Esophagus muscularis mucosa (tissue), 4 donors: ENCODE measurements at regions not wholly inside any gene's neighbourhood (a gene's known extent, or its start where the extent isn't known, plus 50 kb on each side); places are given as distances from the start of the nearest gene placed in this dataset.

Experiments used
- DNase-seq: peaks from one replicate; pipeline ENCODE4 v3.0.0-alpha.2; 2017; ENCODE audit errors: extremely low spot score
- H3K27ac ChIP-seq, 4 donors: fragments of 200-600 bp; sonication (generic); replicated peaks in 1 of 4; 1 replicate in 3 of 4; 2 replicates in 1 of 4; pipeline ENCODE4 v1.5.1; 2016 to 2019; ENCODE audit warnings: mild to moderate bottlenecking in 1 of 4
- H3K27me3 ChIP-seq, 4 donors: fragments of 200-600 bp; sonication (generic); one replicate each; pipeline versions ENCODE4 v1.5.1 to v1.6.0; 2016 to 2019
- H3K36me3 ChIP-seq, 4 donors: fragments of 200-600 bp; sonication (generic); one replicate each; pipeline ENCODE4 v1.5.1; 2016 to 2019
- H3K4me1 ChIP-seq, 4 donors: fragments of 200-600 bp; sonication (generic); one replicate each; pipeline ENCODE4 v1.5.1; 2016 to 2019
- H3K4me3 ChIP-seq, 4 donors: fragments of 200-600 bp; sonication (generic); 1 replicate in 2 of 4; 2 replicates in 2 of 4; pipeline ENCODE4 v1.5.1; 2016 to 2019; ENCODE audit warnings: mild to moderate bottlenecking in 4 of 4, moderate library complexity in 1 of 4
- H3K9me3 ChIP-seq, 4 donors: fragments of 200-600 bp; sonication (generic); 1 replicate in 3 of 4; 2 replicates in 1 of 4; pipeline ENCODE4 v1.5.1; 2016 to 2019
- CTCF ChIP-seq, 3 experiments: fragments of 200-600 bp in 2 of 3; fragments of 450-650 bp in 1 of 3; sonication (generic) in 2 of 3; IDR thresholded peaks; one replicate each; pipeline ENCODE4 v1.5.1; 2017 to 2019; ENCODE audit warnings: antibody characterized with exemption in 3 of 3, mild to moderate bottlenecking in 2 of 3, moderate library complexity in 1 of 3
- EP300 ChIP-seq: sonication (generic); formaldehyde crosslinking; IDR thresholded peaks from one replicate; pipeline ENCODE4 v1.6.1; 2017; ENCODE audit warnings: antibody characterized with exemption
- POLR2A ChIP-seq: fragments of 450-650 bp; IDR thresholded peaks from one replicate; pipeline ENCODE4 v1.6.1; 2017; ENCODE audit warnings: antibody characterized with exemption, moderate library complexity, mild to moderate bottlenecking, low read depth
- POLR2AphosphoS5 ChIP-seq, 2 donors: sonication (generic); formaldehyde crosslinking; IDR thresholded peaks; one replicate each; pipeline ENCODE4 v1.6.1; 2017; ENCODE audit warnings: antibody characterized with exemption in 2 of 2
- WGBS: methylation state at CpG from one replicate; pipeline ENCODE4 v1.1.5; 2018; 5-methylcytosine and 5-hydroxymethylcytosine counted together
- intact Hi-C: fragments of 100-400 bp; cut with DNase I; formaldehyde crosslinking; loops from one replicate; pipeline ENCODE4 v1.15.1; 2023

GRCh38 chr3:194200422-194201081 lies 64.6 kb downstream of the HES1 start:
- 75% methylated on average over 6 of the region's 6 CpGs for WGBS
- Histone ChIP-seq H3K27ac (no peak overlapping the region), H3K9me3 (no peaks in the 10 kb centered on the region), H3K4me1 (peaks cover 0 to 24% (median 11%) of the 10 kb centered on the region in 4 donors), H3K36me3 (no peaks in the 10 kb centered on the region), H3K4me3 (no peak overlapping the region), H3K27me3 (peaks cover 0 to 21% (median 9%) of the 10 kb centered on the region in 4 donors)
- no peak for DNase-seq
- intact Hi-C loops, result loop anchor here (10.0 kb wide), 1 partner anchor 56 kb away; no protein-coding TSS in a partner anchor
- TF ChIP-seq POLR2A, result no peak
- no peak for TF ChIP-seq CTCF (IDR thresholded peaks at IDR 0.05)
- no peak for TF ChIP-seq EP300
- no peak for TF ChIP-seq POLR2AphosphoS5 (IDR thresholded peaks at IDR 0.05)

- WGBS, result 92% methylated on average over 6 of the region's 6 CpGs
- intact Hi-C loops, result loop anchor here (10.0 kb wide), 1 partner anchor 57 kb away; no protein-coding TSS in a partner anchor
These were observed 66.2 kb downstream of the HES1 start for GRCh38 chr3:194201953-194202666.

GRCh38 chr3:194203482-194204041 lies 67.6 kb downstream of the HES1 start:
- Histone ChIP-seq H3K27me3 (peaks cover 0 to 21% (median 9%) of the 10 kb centered on the region in 4 donors), H3K4me1 (peaks cover 0 to 39% (median 25%) of the 10 kb centered on the region in 4 donors), H3K27ac (no peak overlapping the region), H3K36me3 (no peaks in the 10 kb centered on the region), H3K9me3 (no peaks in the 10 kb centered on the region), H3K4me3 (peak overlapping the region; percentile 41 to 43 (median 42))
- intact Hi-C loops, result loop anchor here (10.0 kb wide), 1 partner anchor 59 kb away; no protein-coding TSS in a partner anchor
- no peak for DNase-seq
- WGBS, result 73% methylated on average over 11 of the region's 11 CpGs
- no peak for TF ChIP-seq POLR2AphosphoS5 (IDR thresholded peaks at IDR 0.05)

More at GRCh38 chr3:194201953-194202666, 66.2 kb downstream of the HES1 start:
- Histone ChIP-seq H3K9me3 (no peaks in the 10 kb centered on the region), H3K27ac (no peak overlapping the region), H3K27me3 (peaks cover 0 to 21% (median 9%) of the 10 kb centered on the region in 4 donors), H3K4me3 (no peak overlapping the region), H3K36me3 (no peaks in the 10 kb centered on the region), H3K4me1 (peaks cover 0 to 39% (median 25%) of the 10 kb centered on the region in 4 donors)
- DNase-seq, result no peak
- TF ChIP-seq CTCF (IDR thresholded peaks at IDR 0.05) (no peak), EP300 (no peak), POLR2A (no peak), POLR2AphosphoS5 (IDR thresholded peaks at IDR 0.05) (no peak)

DNA sequence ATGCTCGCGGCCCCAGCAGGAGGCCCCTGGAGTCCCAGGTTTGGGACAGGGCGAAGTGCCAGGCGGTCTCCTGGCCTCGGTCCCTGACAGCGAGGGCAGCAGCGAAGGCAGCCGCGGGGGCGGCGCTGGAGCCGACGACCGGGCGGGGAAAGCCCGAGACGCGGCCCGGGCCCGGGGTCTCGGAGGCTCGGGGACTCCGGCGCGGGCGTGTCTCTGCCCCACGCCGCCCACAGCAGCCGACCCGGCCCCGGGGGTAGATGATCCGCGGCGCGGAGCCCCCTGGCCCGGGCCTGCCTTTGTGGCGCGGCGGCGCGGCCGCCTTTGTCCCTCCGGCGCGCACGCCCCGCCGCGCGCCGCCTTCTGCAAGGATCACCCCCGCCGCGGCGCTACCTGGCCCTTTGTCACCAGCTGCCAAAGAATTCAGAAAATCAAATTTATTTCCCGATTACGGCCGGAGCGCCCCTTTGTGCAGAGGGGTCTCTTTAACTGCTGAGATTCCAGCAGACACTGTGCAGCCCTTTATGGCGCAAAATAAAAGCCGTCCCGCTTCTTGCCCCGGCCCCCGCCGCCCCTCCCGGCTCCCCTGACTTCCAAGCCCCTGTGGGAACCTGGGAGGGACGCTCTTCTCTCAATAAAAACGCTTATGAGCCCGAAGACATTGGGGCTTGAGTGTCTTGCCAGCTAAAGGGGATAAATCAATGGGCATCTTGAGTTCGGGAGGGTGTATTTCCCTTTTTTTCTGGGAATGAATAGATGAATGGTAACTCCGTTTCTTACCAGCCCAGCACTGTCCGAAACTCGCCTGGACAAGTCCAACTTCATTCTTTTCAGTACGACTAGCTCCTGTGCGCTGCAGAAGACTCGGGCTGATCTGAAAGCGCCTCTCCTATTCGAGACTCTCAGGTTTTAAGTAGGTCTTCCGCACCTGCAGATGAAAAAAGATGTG lies 68.4 kb downstream of the HES1 start:
- WGBS, result 48% methylated on average over 34 of the region's 79 CpGs
- intact Hi-C loops, result loop anchor here (10.0 kb wide), 1 partner anchor 60 kb away; no protein-coding TSS in a partner anchor
- no peak overlapping the region for H3K27ac ChIP-seq
- H3K36me3 ChIP-seq, result no peaks in the 10 kb centered on the region
- peaks cover 0 to 39% (median 25%) of the 10 kb centered on the region in 4 donors for H3K4me1 ChIP-seq
- DNase-seq, result no peak
- H3K9me3 ChIP-seq, result no peaks in the 10 kb centered on the region
- peaks cover 0 to 21% (median 9%) of the 10 kb centered on the region in 4 donors for H3K27me3 ChIP-seq
- TF ChIP-seq EP300, result no peak
- no peak for TF ChIP-seq POLR2A
- peak overlapping the region; percentile 41 to 43 (median 42) for H3K4me3 ChIP-seq

DNA sequence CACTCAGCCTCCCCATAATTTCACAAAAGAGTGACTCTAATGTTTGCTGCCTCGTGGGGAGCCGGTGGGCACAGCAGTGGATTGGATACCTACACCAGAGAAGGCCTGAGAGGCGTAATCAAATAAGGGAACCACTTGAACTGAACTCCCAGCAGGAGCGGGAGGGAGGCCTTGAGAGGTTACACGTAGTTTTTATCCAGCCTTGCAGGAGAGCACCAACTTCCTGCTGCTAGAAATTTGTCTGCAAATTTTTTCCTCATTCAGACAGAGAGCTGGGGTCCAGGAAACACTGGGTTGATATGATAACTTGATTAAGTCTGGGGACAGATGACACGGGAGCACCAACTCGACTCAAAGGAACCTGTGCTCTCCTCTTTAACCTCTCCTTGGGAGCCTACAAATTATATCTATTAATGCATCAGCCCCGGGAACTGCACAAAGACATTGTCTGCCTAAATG lies 69.8 kb downstream of the HES1 start:
- Histone ChIP-seq H3K27ac (no peak overlapping the region), H3K4me3 (no peak overlapping the region), H3K4me1 (peaks cover 0 to 33% (median 25%) of the 10 kb centered on the region in 4 donors), H3K9me3 (no peaks in the 10 kb centered on the region), H3K36me3 (no peaks in the 10 kb centered on the region), H3K27me3 (peaks cover 0 to 21% (median 9%) of the 10 kb centered on the region in 4 donors)
- DNase-seq, result no peak
- TF ChIP-seq POLR2AphosphoS5 (IDR thresholded peaks at IDR 0.05), result no peak
- no peak for TF ChIP-seq EP300
- no peak for TF ChIP-seq CTCF (IDR thresholded peaks at IDR 0.05)
- no peak for TF ChIP-seq POLR2A
- WGBS, result 92% methylated on average over 6 of the region's 8 CpGs
- intact Hi-C loops, result loop anchor here (5.0 to 10.0 kb wide), 3 partner anchors 57 to 112 kb away; no protein-coding TSS in a partner anchor
